ENCODE measurements at regions not wholly inside any gene's neighbourhood (a gene's known extent, or its start where the extent isn't known, plus 50 kb on each side); places are given as distances from the start of the nearest gene placed in this dataset.

GRCh38 chr2:16162491-16163040, 222.2 kb downstream of the MYCN start:
- no peak for DNase-seq

GRCh38 chr2:16161768-16162490, 221.6 kb downstream of the MYCN start:
- DNase-seq = no peak

DNA sequence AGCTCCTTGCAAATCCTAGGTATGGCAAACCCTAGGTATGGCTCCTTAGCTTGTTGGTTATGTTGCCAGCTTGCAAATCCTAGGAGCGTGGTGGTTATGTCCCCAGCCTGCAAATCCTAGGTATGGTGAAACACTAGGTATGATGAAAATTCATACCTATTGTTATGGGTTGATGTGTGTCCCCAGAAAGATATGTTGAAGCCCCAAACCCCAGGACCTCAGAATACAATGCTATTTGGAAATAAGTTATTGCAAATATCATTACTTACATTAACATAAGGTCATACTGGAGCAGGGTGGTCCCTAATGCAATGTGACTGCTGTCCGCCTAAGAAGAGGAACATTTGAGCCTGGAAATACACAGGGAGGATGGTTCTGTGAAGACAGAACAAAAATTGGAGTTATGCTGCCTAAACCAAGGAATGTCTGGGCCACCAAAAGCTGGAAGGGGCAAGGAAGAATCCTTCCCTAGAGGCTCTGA, 220.8 kb downstream of the MYCN start:
- DNase-seq = no peak

DNA sequence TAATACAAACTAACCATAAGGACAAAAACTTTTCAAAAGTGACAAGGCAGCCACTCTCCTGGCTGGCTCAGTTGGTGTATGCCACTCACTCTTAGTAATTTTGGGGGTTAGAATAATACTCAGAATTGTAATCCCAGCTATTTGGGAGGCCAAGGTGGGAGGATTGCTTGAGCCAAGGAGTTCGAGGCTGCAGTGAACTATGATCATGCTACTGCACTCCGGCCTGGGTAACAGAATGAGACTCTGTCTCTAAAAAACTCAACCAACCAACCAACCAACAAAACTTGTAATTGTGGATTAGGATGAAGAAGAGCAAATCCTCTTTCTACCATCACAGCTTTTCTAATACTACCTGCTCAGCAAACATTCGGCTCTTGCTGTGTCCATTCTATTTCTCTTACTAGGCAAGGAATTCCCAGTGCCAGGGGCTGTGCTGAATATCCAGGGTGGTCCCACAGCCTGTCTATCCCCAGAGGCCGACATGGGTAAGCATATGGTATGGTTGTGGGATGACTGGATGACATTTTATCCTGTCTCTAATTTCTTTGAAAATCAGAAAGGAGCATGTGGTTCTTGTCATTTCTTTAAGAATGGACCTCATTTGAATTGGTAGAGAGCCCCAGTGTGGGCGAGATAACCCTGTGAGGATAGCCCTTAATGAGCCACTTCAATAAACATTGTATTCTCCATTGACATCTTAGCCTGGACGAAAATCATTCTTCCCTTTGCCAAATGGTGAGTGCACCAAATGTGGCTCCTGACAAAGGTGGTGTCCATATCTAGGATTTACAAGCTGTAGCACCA, 220.1 kb downstream of the MYCN start:
- no peak for DNase-seq

DNA sequence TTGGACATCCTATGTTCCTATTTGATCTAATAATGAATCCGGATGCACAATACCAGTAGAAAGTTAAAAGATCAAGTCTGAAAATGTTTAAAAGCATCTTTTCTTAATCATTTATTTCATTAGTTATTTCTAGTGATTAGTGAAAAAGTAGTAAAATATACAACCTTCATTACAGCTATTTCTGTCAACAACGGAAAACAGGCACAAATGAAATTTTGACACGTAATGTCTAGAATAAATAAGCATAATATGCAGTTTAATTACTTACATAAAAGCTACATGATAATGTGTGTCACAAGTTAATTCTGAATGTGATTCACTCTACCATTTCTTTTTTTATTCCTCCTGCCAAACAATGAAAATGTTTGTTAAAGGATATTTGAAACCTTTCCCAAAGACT, 216.1 kb downstream of the MYCN start:
- DNase-seq = no peak

GRCh38 chr2:16155766-16156165, 215.4 kb downstream of the MYCN start:
- DNase-seq = no peak

GRCh38 chr2:16155366-16155765, 215.0 kb downstream of the MYCN start:
- DNase-seq = no peak

- no peak for DNase-seq
Observed at GRCh38 chr2:16154501-16155280, 214.3 kb downstream of the MYCN start.

DNA sequence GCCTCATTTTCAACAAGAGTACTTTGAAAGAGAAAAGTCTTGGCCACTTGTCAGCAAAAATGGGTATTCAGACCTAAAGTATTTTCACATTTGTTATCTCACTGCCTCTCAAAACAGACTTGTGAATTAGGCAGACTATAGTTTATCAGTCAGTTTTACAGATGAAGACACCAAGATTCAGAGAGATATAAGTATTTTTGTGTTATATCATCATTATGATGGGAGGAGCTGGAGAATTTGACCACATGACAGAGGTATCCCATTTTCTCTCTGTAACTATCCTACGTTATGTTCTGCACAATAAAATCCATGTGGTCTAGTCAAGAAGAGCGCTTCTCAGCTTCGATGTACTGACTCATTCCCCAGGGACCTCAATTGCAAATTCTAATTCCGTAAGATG, 213.7 kb downstream of the MYCN start:
- DNase-seq = no peak

- DNase-seq = no peak
Observed at GRCh38 chr2:16153754-16154035, 213.3 kb downstream of the MYCN start.

DNA sequence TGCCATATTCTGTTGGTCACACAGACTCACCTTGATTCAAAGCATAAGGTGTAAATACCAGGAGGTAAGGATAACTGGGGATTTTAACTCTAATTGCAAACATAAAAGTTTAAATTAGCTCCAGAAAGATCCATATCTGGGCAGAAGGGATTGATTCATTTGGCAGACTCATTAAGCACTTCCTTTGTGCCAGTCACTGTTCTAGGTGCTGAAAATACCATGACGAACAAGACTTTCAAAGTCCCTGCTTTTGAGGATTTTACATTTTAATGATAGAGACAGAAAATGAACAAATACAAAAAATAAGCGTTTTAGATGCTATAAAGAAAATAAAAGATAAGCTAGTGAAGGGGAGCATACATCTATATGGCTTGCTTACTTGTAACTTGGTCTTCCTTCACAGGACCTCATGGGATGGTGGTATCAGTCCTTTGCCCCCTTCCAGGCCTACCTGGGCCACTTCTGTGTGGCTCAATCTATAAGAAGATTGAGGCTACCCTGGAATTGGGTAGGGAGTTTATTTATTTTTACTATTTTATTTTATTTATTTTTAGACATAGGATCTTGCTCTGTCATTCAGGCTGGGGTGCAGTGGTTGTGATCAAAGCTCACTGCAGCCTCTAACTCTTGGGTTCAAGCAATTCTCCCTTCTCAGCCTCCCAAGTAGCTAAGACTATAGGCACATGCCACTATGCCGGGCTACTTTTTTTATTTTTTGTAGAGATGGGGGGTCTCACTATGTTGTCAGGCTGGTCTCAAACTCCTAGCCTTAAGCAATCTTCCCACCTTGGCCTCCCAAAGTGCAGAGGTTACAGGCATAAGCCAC, 212.8 kb downstream of the MYCN start:
- no peak for DNase-seq

DNA sequence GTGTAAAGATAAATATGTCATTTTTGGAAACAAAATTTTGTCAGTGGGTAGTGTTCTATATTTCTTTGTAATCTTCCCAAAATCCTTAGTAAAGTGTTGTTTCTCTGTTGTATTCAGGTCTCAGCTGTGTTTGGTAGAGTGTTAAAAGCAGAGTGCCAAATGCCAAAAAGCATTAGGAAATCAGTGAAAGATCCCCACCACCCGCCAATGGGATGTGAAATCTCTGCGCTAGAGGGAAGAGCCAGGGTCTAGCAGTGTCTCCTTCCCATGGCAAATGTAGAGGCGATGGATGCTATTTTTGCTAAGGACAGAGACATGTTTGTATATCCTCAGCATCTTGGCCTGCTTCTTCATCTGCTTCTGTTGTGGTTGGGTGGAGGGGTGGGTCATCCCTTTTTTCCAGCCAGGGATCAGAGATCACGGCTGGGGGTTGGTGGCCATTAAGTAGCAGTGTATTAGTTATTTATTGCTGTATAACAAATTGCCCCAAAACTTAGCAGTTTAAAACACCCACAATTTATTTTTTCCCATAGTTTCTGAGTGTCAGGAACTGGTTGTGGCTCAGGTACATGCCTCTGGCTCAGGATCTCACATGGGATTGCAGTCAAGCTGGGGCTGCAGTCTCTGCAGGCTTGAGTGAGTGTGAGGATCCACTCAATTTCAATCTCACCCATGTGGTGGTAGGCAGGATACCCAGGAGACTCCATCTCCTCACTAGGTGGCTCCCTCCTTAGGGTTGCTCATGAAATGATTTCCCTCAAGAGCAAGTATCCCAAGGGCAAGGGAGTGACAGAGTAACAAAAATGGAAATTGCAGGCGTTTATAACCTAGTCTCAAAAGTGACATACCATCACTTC, 211.9 kb downstream of the MYCN start:
- DNase-seq = no peak

- no peak for DNase-seq
Observed at GRCh38 chr2:16151651-16152050, 211.3 kb downstream of the MYCN start.

DNA sequence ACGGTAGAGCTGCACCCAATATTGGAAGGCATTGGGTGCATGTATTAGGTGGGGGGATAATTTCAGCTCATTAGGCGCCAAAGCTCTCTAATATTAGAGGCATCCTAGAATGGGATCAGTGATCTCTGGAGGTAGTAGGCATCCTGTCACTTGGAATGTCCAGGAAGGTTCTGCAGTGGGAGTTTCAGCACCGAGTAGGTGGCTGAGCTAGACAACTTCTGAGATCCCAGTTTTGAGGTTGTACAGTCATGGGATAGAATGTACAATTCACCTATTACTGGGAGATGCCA, 210.9 kb downstream of the MYCN start:
- DNase-seq = no peak

- no peak for DNase-seq
Observed at GRCh38 chr2:16150456-16151280, 210.3 kb downstream of the MYCN start.

DNA sequence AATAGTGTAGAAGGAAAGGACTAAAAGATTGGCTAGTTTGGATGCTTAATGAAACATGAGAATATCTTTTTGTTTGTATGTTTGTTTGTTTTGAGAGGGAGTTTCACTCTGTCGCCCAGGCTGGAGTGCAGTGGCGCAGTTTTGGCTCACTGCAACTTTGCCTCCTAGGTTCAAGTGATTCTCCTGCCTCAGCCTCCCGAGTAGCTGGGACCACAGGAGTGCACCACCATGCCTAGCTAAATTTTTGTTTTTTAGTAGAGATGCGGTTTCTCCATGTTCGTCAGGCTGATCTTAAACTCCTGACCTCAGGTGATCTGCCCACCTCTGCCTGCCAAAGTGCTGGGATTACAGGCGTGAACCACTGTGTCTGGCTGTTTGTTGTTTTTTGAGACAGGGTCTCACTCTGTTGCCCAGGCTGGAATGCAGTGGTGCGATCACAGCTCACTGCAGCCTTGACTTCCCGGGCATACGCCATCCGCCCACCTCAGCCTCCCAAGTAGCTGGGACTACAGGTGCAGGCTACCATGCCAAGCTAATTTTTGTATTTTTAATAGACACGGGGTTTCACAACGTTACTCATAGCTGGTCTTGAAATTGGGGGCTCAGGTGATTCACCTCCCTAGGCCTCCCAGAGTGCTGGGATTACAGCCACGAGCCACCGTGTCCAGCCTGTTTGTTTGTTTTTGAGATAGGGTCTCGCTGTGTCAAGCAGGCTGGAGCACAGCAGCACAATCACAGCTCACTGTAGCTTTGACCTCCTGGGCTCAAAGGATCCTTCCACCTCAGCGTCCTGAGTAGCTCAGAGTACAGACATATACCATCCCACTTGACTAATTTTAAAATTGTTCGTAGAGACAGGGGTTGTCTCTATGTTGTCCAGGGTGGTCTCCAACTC, 209.2 kb downstream of the MYCN start:
- no peak for DNase-seq

GRCh38 chr2:16148632-16149348, 208.4 kb downstream of the MYCN start:
- no peak for DNase-seq

- no peak for DNase-seq
Observed at GRCh38 chr2:16142383-16143361, 202.3 kb downstream of the MYCN start.
